ENCODE measurements at regions not wholly inside any gene's neighbourhood (a gene's known extent, or its start where the extent isn't known, plus 50 kb on each side); places are given as distances from the start of the nearest gene placed in this dataset.

GRCh38 chrX:42725196-42725595, 52.8 kb downstream of the PPP1R2C start:
- no peak for DNase-seq (ENCODE audit: low spot score)

GRCh38 chrX:42720209-42720608, 57.8 kb downstream of the PPP1R2C start:
- no peak for DNase-seq (ENCODE audit: low spot score)

GRCh38 chrX:42715701-42716262, 62.2 kb downstream of the PPP1R2C start:
- DNase-seq (ENCODE audit: low spot score), result no peak

GRCh38 chrX:42714981-42715700, 62.8 kb downstream of the PPP1R2C start:
- peak; percentile 74 for DNase-seq (ENCODE audit: low spot score)

GRCh38 chrX:42710452-42710851, 67.5 kb downstream of the PPP1R2C start:
- DNase-seq (ENCODE audit: low spot score), result no peak

- no peak for DNase-seq (ENCODE audit: low spot score)
Measured at GRCh38 chrX:42708222-42708621, 69.7 kb downstream of the PPP1R2C start.

GRCh38 chrX:42707742-42708141, 70.2 kb downstream of the PPP1R2C start:
- no peak for DNase-seq (ENCODE audit: low spot score)

- no peak for DNase-seq (ENCODE audit: low spot score)
Measured at GRCh38 chrX:42704454-42704853, 73.5 kb downstream of the PPP1R2C start.

GRCh38 chrX:42697544-42697943, 80.4 kb downstream of the PPP1R2C start:
- no peak for DNase-seq (ENCODE audit: low spot score)

- DNase-seq (ENCODE audit: low spot score), result no peak
Measured at GRCh38 chrX:42696536-42697124, 81.3 kb downstream of the PPP1R2C start.

GRCh38 chrX:42695800-42696358, 82.1 kb downstream of the PPP1R2C start:
- DNase-seq (ENCODE audit: low spot score), result no peak

GRCh38 chrX:42694260-42694815, 83.6 kb downstream of the PPP1R2C start:
- DNase-seq (ENCODE audit: low spot score), result no peak

GRCh38 chrX:42691196-42691595, 86.8 kb downstream of the PPP1R2C start:
- peak; percentile 30 for DNase-seq (ENCODE audit: low spot score)

- no peak for DNase-seq (ENCODE audit: low spot score)
Measured at GRCh38 chrX:42686706-42687105, 91.3 kb downstream of the PPP1R2C start.

- no peak for DNase-seq (ENCODE audit: low spot score)
Measured at GRCh38 chrX:42686296-42686695, 91.7 kb downstream of the PPP1R2C start.

- DNase-seq (ENCODE audit: low spot score), result no peak
Measured at GRCh38 chrX:42684065-42684464, 93.9 kb downstream of the PPP1R2C start.

GRCh38 chrX:42680666-42681065, 97.3 kb downstream of the PPP1R2C start:
- DNase-seq (ENCODE audit: low spot score), result no peak

GRCh38 chrX:42678133-42678532, 99.8 kb downstream of the PPP1R2C start:
- DNase-seq (ENCODE audit: low spot score), result no peak

- DNase-seq (ENCODE audit: low spot score), result no peak
Measured at GRCh38 chrX:42673301-42673810, 104.6 kb downstream of the PPP1R2C start.

- DNase-seq (ENCODE audit: low spot score), result no peak
Measured at GRCh38 chrX:42664680-42665079, 113.3 kb downstream of the PPP1R2C start.

GRCh38 chrX:42628471-42628870, 149.5 kb downstream of the PPP1R2C start:
- no peak for DNase-seq (ENCODE audit: low spot score)

- DNase-seq (ENCODE audit: low spot score), result no peak
Measured at GRCh38 chrX:42627891-42628290, 150.1 kb downstream of the PPP1R2C start.

- no peak for DNase-seq (ENCODE audit: low spot score)
Measured at GRCh38 chrX:42624524-42624923, 153.4 kb downstream of the PPP1R2C start.

Measured in putamen (tissue), 1 donor.